Bronchial epithelial cell (primary cell): ENCODE measurements at regions not wholly inside any gene's neighbourhood (a gene's known extent, or its start where the extent isn't known, plus 50 kb on each side); places are given as distances from the start of the nearest gene placed in this dataset.
"Not testable (repeated sequence)": the region's sequence is repeated elsewhere in the genome, so short reads cannot be mapped to it uniquely, and the experiment has no call there.

Source experiments
- DNase-seq: peaks from one replicate; pipeline ENCODE4 v3.0.0-alpha.2; 2010; ENCODE audit warnings: low read depth
- FAIRE-seq: peaks from 2 replicates; lab custom pipeline; 2011; peaks lifted over from hg19 to GRCh38; lab: Jason Lieb, UNC
- H3K27me3 ChIP-seq: 2 replicates; pipeline ENCODE4 v1.5.1; 2011; ENCODE audit warnings: low read length; ENCODE audit not compliant: control insufficient read depth, insufficient read depth
- H3K36me3 ChIP-seq: 2 replicates; pipeline ENCODE4 v1.5.1; 2011; ENCODE audit warnings: low read length; ENCODE audit not compliant: control insufficient read depth, insufficient read depth
- H3K4me3 ChIP-seq: 2 replicates; pipeline ENCODE4 v1.5.1; 2011; ENCODE audit warnings: mild to moderate bottlenecking, low read depth, low read length, control low read depth
- CTCF ChIP-seq: IDR thresholded peaks from 2 replicates; pipeline ENCODE4 v1.5.1; 2011; ENCODE audit warnings: mild to moderate bottlenecking, moderate library complexity, low read length, control low read depth, inconsistent platforms; ENCODE audit not compliant: insufficient read depth, severe bottlenecking

GRCh38 chr20:6277661-6278240, 154.9 kb upstream of the FERMT1 start:
- no peaks in the 10 kb centered on the region for H3K36me3 ChIP-seq
- DNase-seq (no peak), FAIRE-seq (no peak)
- TF ChIP-seq CTCF = no peak
- H3K4me3 ChIP-seq = no peak overlapping the region
- no peaks in the 10 kb centered on the region for H3K27me3 ChIP-seq

GRCh38 chr20:6270404-6270803, 147.6 kb upstream of the FERMT1 start:
- not testable (repeated sequence) for H3K4me3 ChIP-seq, DNase-seq, FAIRE-seq, H3K27me3 ChIP-seq, H3K36me3 ChIP-seq

- TF ChIP-seq CTCF = no peak
- Histone ChIP-seq H3K27me3 (no peaks in the 10 kb centered on the region), H3K4me3 (no peak overlapping the region), H3K36me3 (no peaks in the 10 kb centered on the region)
- FAIRE-seq = no peak
- DNase-seq = no peak
Observed at GRCh38 chr20:6269168-6269873, 146.5 kb upstream of the FERMT1 start.

- TF ChIP-seq CTCF = peak; percentile 52
- H3K36me3 ChIP-seq = no peaks in the 10 kb centered on the region
- peak; percentile 77 for DNase-seq
- no peak for FAIRE-seq
- H3K4me3 ChIP-seq = no peak overlapping the region
- no peaks in the 10 kb centered on the region for H3K27me3 ChIP-seq
Observed at GRCh38 chr20:6265204-6265904, 142.5 kb upstream of the FERMT1 start.

- TF ChIP-seq CTCF = no peak
- Histone ChIP-seq H3K4me3 (no peak overlapping the region), H3K36me3 (no peaks in the 10 kb centered on the region), H3K27me3 (peaks cover 2% of the 10 kb centered on the region)
- FAIRE-seq (no peak), DNase-seq (no peak)
Observed at GRCh38 chr20:6253396-6253795, 130.6 kb upstream of the FERMT1 start.

GRCh38 chr20:6245436-6245835, 122.6 kb upstream of the FERMT1 start:
- Histone ChIP-seq H3K4me3 (no peak overlapping the region), H3K27me3 (no peaks in the 10 kb centered on the region), H3K36me3 (no peaks in the 10 kb centered on the region)
- no peak for TF ChIP-seq CTCF
- FAIRE-seq = no peak
- no peak for DNase-seq
